ENCODE measurements at regions not wholly inside any gene's neighbourhood (a gene's known extent, or its start where the extent isn't known, plus 50 kb on each side); places are given as distances from the start of the nearest gene placed in this dataset.

DNA sequence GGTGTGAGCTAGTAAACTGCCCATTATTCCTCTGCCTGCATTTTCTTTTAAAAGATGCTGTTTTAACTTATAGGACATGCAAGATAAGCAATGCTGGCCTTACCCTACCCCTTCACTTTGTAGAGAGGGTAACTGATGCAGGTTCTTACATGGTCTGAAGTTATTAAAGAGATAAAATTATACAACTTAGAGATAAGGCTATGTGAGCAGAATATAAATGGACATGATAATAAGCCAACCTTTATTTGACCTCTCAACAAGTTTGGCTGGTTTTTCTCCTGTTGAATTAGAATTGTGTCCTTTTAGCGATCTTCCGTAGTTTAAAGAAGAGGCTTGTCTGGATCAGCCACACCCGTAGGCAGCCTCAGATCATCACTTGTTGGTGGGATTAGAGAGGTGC is 377.0 kb downstream of the BTBD3 start:
- TF ChIP-seq, protein P1, sequence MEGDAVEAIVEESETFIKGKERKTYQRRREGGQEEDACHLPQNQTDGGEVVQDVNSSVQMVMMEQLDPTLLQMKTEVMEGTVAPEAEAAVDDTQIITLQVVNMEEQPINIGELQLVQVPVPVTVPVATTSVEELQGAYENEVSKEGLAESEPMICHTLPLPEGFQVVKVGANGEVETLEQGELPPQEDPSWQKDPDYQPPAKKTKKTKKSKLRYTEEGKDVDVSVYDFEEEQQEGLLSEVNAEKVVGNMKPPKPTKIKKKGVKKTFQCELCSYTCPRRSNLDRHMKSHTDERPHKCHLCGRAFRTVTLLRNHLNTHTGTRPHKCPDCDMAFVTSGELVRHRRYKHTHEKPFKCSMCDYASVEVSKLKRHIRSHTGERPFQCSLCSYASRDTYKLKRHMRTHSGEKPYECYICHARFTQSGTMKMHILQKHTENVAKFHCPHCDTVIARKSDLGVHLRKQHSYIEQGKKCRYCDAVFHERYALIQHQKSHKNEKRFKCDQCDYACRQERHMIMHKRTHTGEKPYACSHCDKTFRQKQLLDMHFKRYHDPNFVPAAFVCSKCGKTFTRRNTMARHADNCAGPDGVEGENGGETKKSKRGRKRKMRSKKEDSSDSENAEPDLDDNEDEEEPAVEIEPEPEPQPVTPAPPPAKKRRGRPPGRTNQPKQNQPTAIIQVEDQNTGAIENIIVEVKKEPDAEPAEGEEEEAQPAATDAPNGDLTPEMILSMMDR (IDR thresholded peaks at IDR 0.05) = no peak
- TF ChIP-seq POLR2A (IDR thresholded peaks at IDR 0.05) = no peak
